Activated T-helper 9 cell treated with anti-CD3 and anti-CD28 coated beads, Interleukin-2, amount 50 U/mL, for 16 hours (primary cell): ENCODE measurements at regions not wholly inside any gene's neighbourhood (a gene's known extent, or its start where the extent isn't known, plus 50 kb on each side); places are given as distances from the start of the nearest gene placed in this dataset.
"Not testable (repeated sequence)": the region's sequence is repeated elsewhere in the genome, so short reads cannot be mapped to it uniquely, and the experiment has no call there.

Experiments
- DNase-seq: peaks from one replicate; pipeline ENCODE4 v3.0.0-alpha.2; 2020; ENCODE audit warnings: low read depth

DNA sequence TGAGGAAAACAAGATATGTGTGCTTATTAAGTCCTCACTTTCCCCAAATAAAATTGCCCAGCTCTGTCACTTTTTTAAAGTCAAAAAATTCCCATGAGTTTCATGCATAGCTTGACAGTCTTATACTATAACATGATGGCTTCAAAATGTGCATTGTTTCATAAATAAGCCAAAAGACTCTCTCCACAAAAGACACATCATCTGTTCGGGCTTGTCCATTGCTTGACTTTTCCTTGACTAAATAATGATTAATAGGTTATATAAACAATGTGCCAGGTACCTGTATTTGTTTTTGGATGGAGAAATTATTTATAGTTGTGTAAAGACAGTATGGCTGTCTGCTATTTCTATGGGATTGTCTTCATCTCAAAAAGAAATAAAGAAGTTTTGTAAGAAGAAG, 329.2 kb upstream of the KLF3 start:
- DNase-seq, result no peak

DNA sequence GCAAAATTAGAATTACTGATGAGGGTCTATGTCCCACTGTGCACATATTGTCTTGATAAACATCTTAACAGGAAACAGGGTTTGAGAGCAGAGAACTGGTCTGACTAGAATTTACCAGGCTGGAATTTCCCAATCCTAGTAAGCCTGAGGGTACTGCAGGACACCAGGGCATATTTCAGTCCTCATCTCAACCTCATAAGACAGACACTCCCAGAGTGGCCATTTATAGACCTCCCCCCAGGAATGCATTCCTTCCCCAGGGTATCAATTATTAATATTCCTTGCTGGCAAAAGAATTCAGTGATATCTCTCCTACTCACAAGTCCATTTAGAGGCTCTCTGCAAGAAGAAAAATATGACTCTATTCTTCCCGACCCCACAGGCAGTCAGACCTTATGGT, 325.1 kb upstream of the KLF3 start:
- not testable (repeated sequence) for DNase-seq

- no peak for DNase-seq
Observed at GRCh38 chr4:38343608-38344007, 320.4 kb upstream of the KLF3 start.

- no peak for DNase-seq
Observed at GRCh38 chr4:38344929-38345328, 319.1 kb upstream of the KLF3 start.

GRCh38 chr4:38347251-38347650, 316.7 kb upstream of the KLF3 start:
- no peak for DNase-seq

DNA sequence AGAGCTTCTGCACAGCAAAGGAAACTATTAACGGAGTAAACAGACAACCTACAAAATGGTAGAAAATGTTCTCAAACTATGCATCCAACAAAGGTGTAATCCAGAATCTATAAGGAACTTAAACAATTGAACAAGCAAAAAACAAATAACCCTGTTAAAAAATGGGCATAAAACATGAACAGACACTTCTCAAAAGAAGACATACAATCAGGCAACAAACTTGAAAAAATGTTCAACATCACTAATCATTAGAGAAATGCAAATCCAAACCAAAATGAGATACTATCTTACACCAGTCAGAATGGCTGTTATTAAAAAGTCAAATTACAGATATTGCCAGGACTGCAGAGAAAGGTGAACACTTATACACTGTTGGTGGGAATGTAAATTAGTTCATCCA, 309.6 kb upstream of the KLF3 start:
- DNase-seq, result no peak

DNA sequence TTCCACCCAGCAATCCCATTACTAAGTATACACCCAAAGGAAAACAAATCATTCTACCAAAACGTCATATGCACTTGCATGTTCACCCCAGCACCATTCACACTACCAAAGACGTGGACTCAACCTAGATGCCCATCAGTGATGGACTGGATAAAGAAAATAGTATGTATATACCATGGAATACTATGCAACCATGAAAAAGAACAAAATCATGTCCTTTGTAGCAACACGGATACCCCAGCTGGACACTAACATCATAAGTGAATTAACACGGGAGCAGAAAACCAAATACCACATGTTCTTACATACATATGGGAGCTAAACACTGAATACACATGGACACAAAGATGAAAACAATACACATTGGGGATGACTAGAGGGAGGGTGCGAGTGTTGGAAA, 309.1 kb upstream of the KLF3 start:
- DNase-seq, result no peak

- no peak for DNase-seq
Observed at GRCh38 chr4:38356686-38357085, 307.3 kb upstream of the KLF3 start.

DNA sequence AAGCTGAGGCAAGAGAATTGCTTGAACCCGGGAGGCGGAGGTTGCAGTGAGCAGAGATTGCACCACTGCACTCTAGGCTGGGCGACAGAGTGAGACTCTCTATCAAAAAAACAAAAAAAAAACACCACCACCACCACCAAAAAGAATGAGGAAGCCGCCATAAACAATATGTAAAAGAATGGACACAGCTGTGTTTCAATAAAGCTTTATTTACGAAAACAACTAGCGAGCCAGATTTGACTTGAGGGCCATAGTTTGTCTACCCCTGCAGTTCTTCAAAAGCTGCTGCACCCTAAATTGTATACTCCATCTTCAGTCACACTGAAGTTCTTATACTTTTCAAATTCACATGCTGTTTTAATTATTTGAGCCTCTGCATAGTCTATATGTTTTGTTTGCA, 306.5 kb upstream of the KLF3 start:
- DNase-seq, result no peak

- DNase-seq, result no peak
Observed at GRCh38 chr4:38359113-38359512, 304.9 kb upstream of the KLF3 start.

GRCh38 chr4:38360201-38360600, 303.8 kb upstream of the KLF3 start:
- DNase-seq, result no peak

- no peak for DNase-seq
Observed at GRCh38 chr4:38364383-38364963, 299.5 kb upstream of the KLF3 start.

DNA sequence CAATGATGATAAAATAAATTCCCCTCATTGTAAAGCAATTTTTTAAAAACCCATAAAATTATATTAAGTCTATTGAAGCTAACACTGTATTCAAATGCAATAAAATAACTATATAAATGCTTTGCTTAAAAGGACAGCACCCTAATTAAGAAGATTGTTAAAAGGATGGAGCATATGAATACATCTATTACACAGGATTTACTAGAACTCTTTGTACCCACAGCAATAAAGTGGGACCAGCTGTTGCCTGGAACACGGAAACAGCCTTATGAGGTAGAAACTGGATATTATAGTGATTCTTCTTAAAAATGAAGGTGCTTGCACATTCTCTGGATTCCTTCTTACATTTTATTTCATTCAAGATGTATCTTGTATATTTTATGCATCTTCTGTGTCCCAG, 298.7 kb upstream of the KLF3 start:
- DNase-seq, result no peak

- DNase-seq, result no peak
Observed at GRCh38 chr4:38365748-38366310, 298.2 kb upstream of the KLF3 start.

- no peak for DNase-seq
Observed at GRCh38 chr4:38366456-38366855, 297.5 kb upstream of the KLF3 start.

DNA sequence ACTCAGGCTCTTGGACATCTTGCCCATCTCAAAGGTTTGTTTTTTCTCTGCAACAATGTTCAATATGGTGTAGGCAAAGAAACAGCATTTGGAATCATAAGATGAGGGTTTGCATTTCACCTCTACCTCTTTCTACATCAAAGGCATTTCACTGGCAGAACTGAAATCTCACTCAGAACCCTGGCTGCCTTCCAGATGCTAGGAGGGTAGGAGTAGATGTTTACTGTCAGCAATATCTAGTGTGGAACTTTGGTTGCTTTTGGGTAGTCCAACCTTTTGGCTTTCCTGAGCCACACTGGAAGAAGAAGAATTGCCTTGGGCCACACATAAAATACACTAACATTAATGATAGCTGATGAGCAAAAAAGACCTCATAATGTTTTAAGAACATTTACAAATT, 297.0 kb upstream of the KLF3 start:
- DNase-seq, result no peak

DNA sequence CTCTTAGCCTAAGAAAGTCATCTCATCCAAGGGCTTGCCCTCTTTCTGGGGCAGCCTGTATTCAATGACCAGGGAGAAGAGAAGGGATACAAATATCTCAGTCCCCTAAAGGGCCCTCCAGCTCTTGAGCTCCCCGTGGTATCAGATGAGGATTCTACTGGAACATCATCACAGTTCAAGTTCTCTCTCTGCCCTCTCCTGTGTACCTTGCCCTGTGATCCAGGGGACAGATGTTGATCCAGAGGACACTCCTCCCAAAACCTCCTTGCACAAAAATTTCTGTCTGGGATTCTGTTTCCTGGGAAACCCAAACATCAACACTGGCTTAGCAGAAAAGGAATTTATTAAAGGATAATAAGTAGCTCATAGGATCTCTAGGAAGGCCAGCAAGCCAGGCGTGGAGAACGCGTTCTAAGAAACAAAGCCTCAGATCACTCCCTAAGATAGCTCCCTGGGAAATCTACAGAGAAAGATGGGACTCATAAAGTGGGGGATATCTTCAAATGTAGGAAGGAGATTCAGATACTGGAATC, 296.3 kb upstream of the KLF3 start:
- no peak for DNase-seq

DNA sequence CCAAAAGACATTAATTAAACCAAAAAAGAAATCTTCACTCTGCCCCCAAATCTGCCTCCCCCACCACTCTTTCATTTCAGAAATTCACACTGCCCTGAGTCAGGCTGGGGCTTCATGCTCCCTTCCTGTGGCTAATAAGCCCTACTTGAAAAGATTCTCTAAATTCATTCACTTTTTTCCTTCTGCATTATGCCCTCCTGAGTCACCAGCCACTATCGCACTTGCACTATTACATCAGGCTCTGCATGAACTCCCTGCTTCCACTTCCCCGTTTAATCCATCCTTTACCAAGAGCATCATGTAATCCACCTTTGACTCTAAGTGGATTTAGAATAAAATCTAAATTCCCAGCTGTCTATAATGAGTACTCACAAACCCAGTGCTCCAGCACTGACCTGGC, 295.4 kb upstream of the KLF3 start:
- DNase-seq, result no peak

GRCh38 chr4:38371391-38371851, 292.6 kb upstream of the KLF3 start:
- no peak for DNase-seq

GRCh38 chr4:38373375-38373774, 290.6 kb upstream of the KLF3 start:
- no peak for DNase-seq

DNA sequence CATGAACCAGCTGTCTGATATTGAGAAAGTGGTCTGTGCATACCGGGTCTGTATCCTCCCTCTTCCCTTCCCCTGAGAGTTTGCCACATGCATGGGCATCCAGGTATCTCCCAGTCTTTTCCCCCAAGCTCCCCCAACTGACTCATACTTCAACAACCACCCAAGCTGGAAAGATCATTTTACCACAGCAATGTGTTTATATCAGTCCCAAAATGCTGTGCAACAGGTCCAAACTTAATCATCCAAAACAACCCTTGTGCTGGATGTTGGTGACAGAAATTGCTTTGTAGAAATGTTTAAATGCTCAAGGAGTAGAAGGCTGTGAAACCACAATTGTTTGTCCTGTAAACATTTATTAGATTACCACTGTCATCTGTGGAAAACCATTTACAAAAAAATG, 286.8 kb upstream of the KLF3 start:
- DNase-seq, result no peak

- no peak for DNase-seq
Observed at GRCh38 chr4:38378478-38378877, 285.5 kb upstream of the KLF3 start.

GRCh38 chr4:38381788-38382187, 282.2 kb upstream of the KLF3 start:
- no peak for DNase-seq

DNA sequence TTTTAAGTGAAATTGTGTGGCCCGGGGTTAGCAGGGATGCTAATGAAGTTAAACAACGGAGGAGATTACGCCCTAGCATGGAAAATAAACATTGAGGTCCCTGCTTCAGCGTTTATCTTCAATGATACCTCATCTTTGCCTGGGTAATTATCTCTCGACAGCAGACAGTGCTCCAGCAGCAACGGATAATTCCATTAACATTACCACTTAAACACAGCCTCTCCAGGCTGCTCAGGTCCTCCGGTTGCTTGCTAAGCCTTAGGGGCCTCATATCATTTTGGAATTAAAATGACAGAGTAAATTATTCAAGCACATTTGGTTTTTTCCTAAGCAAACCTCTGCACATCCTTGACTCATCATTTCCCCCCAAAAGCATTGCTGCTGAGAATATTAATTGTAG, 281.5 kb upstream of the KLF3 start:
- no peak for DNase-seq
